Adrenal gland (tissue), 9 donors: ENCODE measurements at regions not wholly inside any gene's neighbourhood (a gene's known extent, or its start where the extent isn't known, plus 50 kb on each side); places are given as distances from the start of the nearest gene placed in this dataset.

Experiments
- DNase-seq, 7 donors: peaks; one replicate each; pipeline ENCODE4 v3.0.0-alpha.2; 2019 to 2020
- H3K27ac ChIP-seq, 5 donors: fragments of 200-600 bp; sonication (generic) in 4 of 5; 1 replicate in 3 of 5; 2 replicates in 2 of 5; pipeline versions ENCODE4 v1.5.1 to v1.8.0; 2016 to 2020; ENCODE audit warnings: mild to moderate bottlenecking in 1 of 5
- H3K27me3 ChIP-seq: fragments of 200-600 bp; 2 replicates; pipeline ENCODE4 v1.8.0; 2021
- H3K36me3 ChIP-seq, 2 donors: fragments of 200-600 bp; replicated peaks in 1 of 2; 1 replicate in 1 of 2; 2 replicates in 1 of 2; pipeline versions ENCODE4 v1.5.1 to v1.8.0; 2018 to 2022
- H3K4me1 ChIP-seq, 2 donors: fragments of 200-600 bp; replicated peaks in 1 of 2; 1 replicate in 1 of 2; 2 replicates in 1 of 2; pipeline versions ENCODE4 v1.5.1 to v1.8.0; 2018 to 2021
- H3K4me3 ChIP-seq, 4 donors: fragments of 200-600 bp; sonication (generic) in 3 of 4; one replicate each; pipeline ENCODE4 v1.5.1; 2016 to 2018
- H3K9me3 ChIP-seq, 3 donors: fragments of 200-600 bp; sonication (generic) in 1 of 3; replicated peaks in 1 of 3; 1 replicate in 2 of 3; 2 replicates in 1 of 3; pipeline versions ENCODE4 v1.5.1 to v1.8.0; 2016 to 2021
- CTCF ChIP-seq, 6 experiments: fragments of 450-650 bp in 4 of 6; fragments of 200-600 bp in 2 of 6; sonication (generic) in 1 of 6; IDR thresholded peaks; 1 replicate in 5 of 6; 2 replicates in 1 of 6; pipeline versions ENCODE4 v1.5.1 to v1.8.0; 2016 to 2021; ENCODE audit warnings: antibody characterized with exemption in 6 of 6, mild to moderate bottlenecking in 2 of 6, moderate library complexity in 1 of 6
- POLR2A ChIP-seq, 2 donors: fragments of 450-650 bp; IDR thresholded peaks; one replicate each; pipeline ENCODE4 v1.6.1; 2017; ENCODE audit warnings: antibody characterized with exemption in 2 of 2, mild to moderate bottlenecking in 2 of 2, moderate library complexity in 1 of 2
- WGBS, 4 donors: extraction: QIAGEN DNeasy Blood & Tissue Kit in 2 of 4; methylation state at CpG; one replicate each; pipeline versions ENCODE4 v1.1.5 to v1.1.7; 2013 to 2017; 5-methylcytosine and 5-hydroxymethylcytosine counted together
- intact Hi-C, 2 donors: fragments of 100-400 bp; cut with DNase I; formaldehyde crosslinking; loops; one replicate each; pipeline versions ENCODE4 v1.14.1 to v1.15.0; 2022 to 2023
- donor health status: healthy with polysubstance abuse.
- donor health status: Bipolar disorder and iron deficiency.
- donor health status: DM: yes; HTN: yes; CAD: no.
- donor health status: DM: no; HTN: no; CAD: no.
- donor health status: DM: no; HTN: no; CAD: no.

- 83 to 87% (median 85%) methylated on average over 8 of the region's 8 CpGs for WGBS, 4 donors
- Histone ChIP-seq H3K4me1 (no peaks in the 10 kb centered on the region), H3K27ac (no peak overlapping the region), H3K36me3 (no peaks in the 10 kb centered on the region), H3K27me3 (no peaks in the 10 kb centered on the region), H3K4me3 (no peak overlapping the region), H3K9me3 (no peaks in the 10 kb centered on the region)
- no peak for TF ChIP-seq POLR2A (IDR thresholded peaks at IDR 0.05)
- no peak for TF ChIP-seq CTCF (IDR thresholded peaks at IDR 0.05)
- intact Hi-C loops: no loop called here
- DNase-seq: no peak
Observed at GRCh38 chr20:2230726-2231488, 64.9 kb upstream of the TGM3 start.

GRCh38 chr20:2231701-2232100 is 64.1 kb upstream of the TGM3 start:
- 92 to 94% (median 93%) methylated on average over 7 of the region's 7 CpGs for WGBS, 4 donors
- H3K4me3 ChIP-seq: no peak overlapping the region
- H3K36me3 ChIP-seq: no peaks in the 10 kb centered on the region
- H3K9me3 ChIP-seq: no peaks in the 10 kb centered on the region
- TF ChIP-seq POLR2A (IDR thresholded peaks at IDR 0.05): no peak
- no peak for TF ChIP-seq CTCF (IDR thresholded peaks at IDR 0.05)
- intact Hi-C loops: no loop called here
- H3K4me1 ChIP-seq: no peaks in the 10 kb centered on the region
- no peak overlapping the region for H3K27ac ChIP-seq
- no peaks in the 10 kb centered on the region for H3K27me3 ChIP-seq
- DNase-seq: no peak

- Histone ChIP-seq H3K36me3 (no peaks in the 10 kb centered on the region), H3K9me3 (no peaks in the 10 kb centered on the region), H3K27ac (no peak overlapping the region), H3K4me1 (no peaks in the 10 kb centered on the region), H3K4me3 (no peak overlapping the region), H3K27me3 (no peaks in the 10 kb centered on the region)
- no peak for TF ChIP-seq POLR2A (IDR thresholded peaks at IDR 0.05)
- TF ChIP-seq CTCF (IDR thresholded peaks at IDR 0.05): no peak
- intact Hi-C loops: no loop called here
- DNase-seq: no peak
- 63 to 70% (median 67%) methylated on average over 5 of the region's 5 CpGs for WGBS, 4 donors
Observed at GRCh38 chr20:2234598-2235191, 61.1 kb upstream of the TGM3 start.

GRCh38 chr20:2236256-2236655 is 59.5 kb upstream of the TGM3 start:
- no peak for DNase-seq
- 74 to 82% (median 78%) methylated on average over 13 of the region's 13 CpGs for WGBS, 4 donors
- Histone ChIP-seq H3K4me1 (no peaks in the 10 kb centered on the region), H3K27ac (no peak overlapping the region), H3K4me3 (no peak overlapping the region), H3K36me3 (no peaks in the 10 kb centered on the region), H3K9me3 (no peaks in the 10 kb centered on the region), H3K27me3 (no peaks in the 10 kb centered on the region)
- intact Hi-C loops: no loop called here
- TF ChIP-seq CTCF (IDR thresholded peaks at IDR 0.05) (no peak), POLR2A (IDR thresholded peaks at IDR 0.05) (no peak)
